ENCODE measurements at regions not wholly inside any gene's neighbourhood (a gene's known extent, or its start where the extent isn't known, plus 50 kb on each side); places are given as distances from the start of the nearest gene placed in this dataset.

DNA sequence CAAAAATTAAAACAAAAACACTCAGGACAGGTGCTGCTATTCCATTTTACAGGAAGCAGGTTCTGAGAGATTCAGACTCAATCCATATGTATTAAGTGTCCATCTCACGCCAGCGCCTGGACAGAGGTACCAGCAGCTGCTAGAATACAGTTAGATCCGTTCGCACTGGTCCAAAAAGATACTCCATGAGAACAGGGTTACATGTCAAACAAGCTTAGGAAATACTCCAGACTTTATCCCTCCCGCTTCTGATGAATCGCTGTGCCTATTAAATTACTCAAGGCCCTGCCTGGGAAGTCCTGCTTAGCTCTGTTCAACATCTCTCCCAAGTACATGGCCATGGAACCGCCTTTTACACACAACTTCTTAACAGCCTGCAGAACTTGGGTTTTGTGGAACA lies 50.2 kb upstream of the SLC35C1 start:
- H3K4me1 ChIP-seq (ENCODE audit: control insufficient read depth, extremely low read depth, insufficient read depth, low read length), result no peaks in the 10 kb centered on the region
- no peaks in the 10 kb centered on the region for H3K9me1 ChIP-seq (ENCODE audit: control insufficient read depth, extremely low read depth, insufficient read depth, low read length)
- DNase-seq (ENCODE audit: low read depth, low spot score), result no peak
- no peak overlapping the region for H2AFZ ChIP-seq (ENCODE audit: control insufficient read depth, low read length)
- no peak for TF ChIP-seq EZH2 (IDR thresholded peaks at IDR 0.05; ENCODE audit: low read length)
- TF ChIP-seq, protein P1, sequence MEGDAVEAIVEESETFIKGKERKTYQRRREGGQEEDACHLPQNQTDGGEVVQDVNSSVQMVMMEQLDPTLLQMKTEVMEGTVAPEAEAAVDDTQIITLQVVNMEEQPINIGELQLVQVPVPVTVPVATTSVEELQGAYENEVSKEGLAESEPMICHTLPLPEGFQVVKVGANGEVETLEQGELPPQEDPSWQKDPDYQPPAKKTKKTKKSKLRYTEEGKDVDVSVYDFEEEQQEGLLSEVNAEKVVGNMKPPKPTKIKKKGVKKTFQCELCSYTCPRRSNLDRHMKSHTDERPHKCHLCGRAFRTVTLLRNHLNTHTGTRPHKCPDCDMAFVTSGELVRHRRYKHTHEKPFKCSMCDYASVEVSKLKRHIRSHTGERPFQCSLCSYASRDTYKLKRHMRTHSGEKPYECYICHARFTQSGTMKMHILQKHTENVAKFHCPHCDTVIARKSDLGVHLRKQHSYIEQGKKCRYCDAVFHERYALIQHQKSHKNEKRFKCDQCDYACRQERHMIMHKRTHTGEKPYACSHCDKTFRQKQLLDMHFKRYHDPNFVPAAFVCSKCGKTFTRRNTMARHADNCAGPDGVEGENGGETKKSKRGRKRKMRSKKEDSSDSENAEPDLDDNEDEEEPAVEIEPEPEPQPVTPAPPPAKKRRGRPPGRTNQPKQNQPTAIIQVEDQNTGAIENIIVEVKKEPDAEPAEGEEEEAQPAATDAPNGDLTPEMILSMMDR (optimal IDR thresholded peaks at IDR 0.05 in 1 of 3, IDR thresholded peaks at IDR 0.05 in 1 of 3, conservative IDR thresholded peaks at IDR 0.05 in 1 of 3; ENCODE audit: extremely low read depth in 1 of 3, insufficient read depth in 2 of 3, low read length in 3 of 3), result no peak
- H3K79me2 ChIP-seq (ENCODE audit: control insufficient read depth, insufficient read depth, low read length), result no peaks in the 10 kb centered on the region
- H3K4me2 ChIP-seq (ENCODE audit: control insufficient read depth, extremely low read depth, insufficient read depth, low read depth, low read length), result no peak overlapping the region
- no peak overlapping the region for H3K4me3 ChIP-seq (ENCODE audit: control insufficient read depth in 2 of 3, extremely low read depth in 1 of 3, insufficient read depth in 2 of 3, low read depth in 1 of 3, low read length in 3 of 3)
- H3K36me3 ChIP-seq (ENCODE audit: control insufficient read depth in 2 of 2, extremely low read depth in 1 of 2, insufficient read depth in 2 of 2, low read length in 2 of 2), result no peaks in the 10 kb centered on the region
- H3K27me3 ChIP-seq (ENCODE audit: control insufficient read depth, extremely low read depth, insufficient read depth, low read length), result peaks cover 37% of the 10 kb centered on the region
- H4K20me1 ChIP-seq (ENCODE audit: control insufficient read depth, extremely low read depth, insufficient read depth, low read length), result no peaks in the 10 kb centered on the region
- H3K9me3 ChIP-seq (ENCODE audit: control insufficient read depth, low read depth, low read length), result no peaks in the 10 kb centered on the region
- dilution Hi-C loops (cut with MboI; ENCODE audit: extremely low pct_ligation_motif_present, low sequenced_read_pairs), result no loop called here
- no peak overlapping the region for H3K27ac ChIP-seq (ENCODE audit: control insufficient read depth, insufficient read depth, low read length)
- no peak overlapping the region for H3K9ac ChIP-seq (ENCODE audit: control insufficient read depth, extremely low read depth, insufficient read depth, low read length)
- FAIRE-seq, result no peak

GRCh38 chr11:45754261-45754709 lies 50.7 kb upstream of the SLC35C1 start:
- no peaks in the 10 kb centered on the region for H3K36me3 ChIP-seq (ENCODE audit: control insufficient read depth in 2 of 2, extremely low read depth in 1 of 2, insufficient read depth in 2 of 2, low read length in 2 of 2)
- no peak overlapping the region for H3K4me2 ChIP-seq (ENCODE audit: control insufficient read depth, extremely low read depth, insufficient read depth, low read depth, low read length)
- no peak overlapping the region for H2AFZ ChIP-seq (ENCODE audit: control insufficient read depth, low read length)
- no peaks in the 10 kb centered on the region for H3K9me1 ChIP-seq (ENCODE audit: control insufficient read depth, extremely low read depth, insufficient read depth, low read length)
- no peaks in the 10 kb centered on the region for H3K4me1 ChIP-seq (ENCODE audit: control insufficient read depth, extremely low read depth, insufficient read depth, low read length)
- FAIRE-seq, result no peak
- no peak overlapping the region for H3K4me3 ChIP-seq (ENCODE audit: control insufficient read depth in 2 of 3, extremely low read depth in 1 of 3, insufficient read depth in 2 of 3, low read depth in 1 of 3, low read length in 3 of 3)
- dilution Hi-C loops (cut with MboI; ENCODE audit: extremely low pct_ligation_motif_present, low sequenced_read_pairs), result no loop called here
- TF ChIP-seq, protein P1 (optimal IDR thresholded peaks at IDR 0.05 in 1 of 3, IDR thresholded peaks at IDR 0.05 in 1 of 3, conservative IDR thresholded peaks at IDR 0.05 in 1 of 3; ENCODE audit: extremely low read depth in 1 of 3, insufficient read depth in 2 of 3, low read length in 3 of 3), result peak in 1 of 3 experiments; percentile 8
- no peak for TF ChIP-seq EZH2 (IDR thresholded peaks at IDR 0.05; ENCODE audit: low read length)
- peaks cover 41% of the 10 kb centered on the region for H3K27me3 ChIP-seq (ENCODE audit: control insufficient read depth, extremely low read depth, insufficient read depth, low read length)
- no peaks in the 10 kb centered on the region for H3K79me2 ChIP-seq (ENCODE audit: control insufficient read depth, insufficient read depth, low read length)
- no peaks in the 10 kb centered on the region for H3K9me3 ChIP-seq (ENCODE audit: control insufficient read depth, low read depth, low read length)
- H4K20me1 ChIP-seq (ENCODE audit: control insufficient read depth, extremely low read depth, insufficient read depth, low read length), result no peaks in the 10 kb centered on the region
- H3K27ac ChIP-seq (ENCODE audit: control insufficient read depth, insufficient read depth, low read length), result no peak overlapping the region
- no peak overlapping the region for H3K9ac ChIP-seq (ENCODE audit: control insufficient read depth, extremely low read depth, insufficient read depth, low read length)
- no peak for DNase-seq (ENCODE audit: low read depth, low spot score)

All from keratinocyte (primary cell).